ENCODE measurements at regions not wholly inside any gene's neighbourhood (a gene's known extent, or its start where the extent isn't known, plus 50 kb on each side); places are given as distances from the start of the nearest gene placed in this dataset.

DNA sequence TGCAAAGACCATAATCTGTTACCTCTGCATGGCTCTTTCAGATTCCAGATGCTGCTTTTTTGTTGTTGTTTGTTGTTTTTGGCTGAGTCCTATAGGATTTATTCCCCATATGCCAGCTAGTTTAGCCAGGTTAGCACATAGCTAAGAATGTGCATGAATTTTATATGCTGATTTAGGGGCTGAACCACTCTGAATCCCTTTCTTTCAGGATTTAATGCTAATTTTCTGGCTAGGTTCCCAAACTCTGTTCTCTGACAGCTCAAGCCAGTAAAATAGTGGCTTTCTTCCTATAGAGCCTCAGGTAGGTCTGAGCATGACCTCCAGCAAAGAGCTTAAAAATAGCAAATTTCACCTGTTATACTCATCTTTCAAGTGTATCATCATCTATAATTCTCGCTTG lies 521.4 kb downstream of the CAAP1 start:
- Histone ChIP-seq H3K4me1 (ENCODE audit: control insufficient read depth, insufficient read depth, low read length) (no peaks in the 10 kb centered on the region), H3K36me3 (ENCODE audit: control insufficient read depth, insufficient read depth, low read length) (no peaks in the 10 kb centered on the region), H3K27ac (ENCODE audit: low read depth, low read length) (no peak overlapping the region), H3K9ac (ENCODE audit: low read length) (no peak overlapping the region), H3K27me3 (ENCODE audit: control insufficient read depth, insufficient read depth, low read length) (no peaks in the 10 kb centered on the region), H3K4me3 (ENCODE audit: low read length) (no peak overlapping the region)

DNA sequence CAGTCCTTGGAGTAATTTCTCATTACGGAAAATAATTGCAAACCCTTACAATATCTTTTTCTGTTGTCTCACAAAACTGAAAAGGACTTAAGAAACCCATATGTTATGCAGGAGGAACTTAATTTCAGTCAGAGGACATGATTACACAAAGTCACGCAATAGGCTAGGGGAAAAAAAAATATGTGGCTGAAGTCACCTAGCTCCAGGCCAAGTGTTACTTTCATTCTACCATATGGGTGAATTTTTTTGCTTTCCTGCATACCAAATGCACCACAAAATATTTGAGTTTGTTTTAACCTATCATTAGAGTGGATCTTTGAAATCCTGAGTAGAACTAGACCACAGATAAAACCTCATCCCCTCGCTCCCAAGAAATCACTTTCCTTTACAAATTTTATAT lies 523.5 kb downstream of the CAAP1 start:
- no peak overlapping the region for H3K9ac ChIP-seq (ENCODE audit: low read length)
- no peaks in the 10 kb centered on the region for H3K4me1 ChIP-seq (ENCODE audit: control insufficient read depth, insufficient read depth, low read length)
- no peak overlapping the region for H3K4me3 ChIP-seq (ENCODE audit: low read length)
- no peaks in the 10 kb centered on the region for H3K36me3 ChIP-seq (ENCODE audit: control insufficient read depth, insufficient read depth, low read length)
- no peaks in the 10 kb centered on the region for H3K27me3 ChIP-seq (ENCODE audit: control insufficient read depth, insufficient read depth, low read length)
- no peak overlapping the region for H3K27ac ChIP-seq (ENCODE audit: low read depth, low read length)

DNA sequence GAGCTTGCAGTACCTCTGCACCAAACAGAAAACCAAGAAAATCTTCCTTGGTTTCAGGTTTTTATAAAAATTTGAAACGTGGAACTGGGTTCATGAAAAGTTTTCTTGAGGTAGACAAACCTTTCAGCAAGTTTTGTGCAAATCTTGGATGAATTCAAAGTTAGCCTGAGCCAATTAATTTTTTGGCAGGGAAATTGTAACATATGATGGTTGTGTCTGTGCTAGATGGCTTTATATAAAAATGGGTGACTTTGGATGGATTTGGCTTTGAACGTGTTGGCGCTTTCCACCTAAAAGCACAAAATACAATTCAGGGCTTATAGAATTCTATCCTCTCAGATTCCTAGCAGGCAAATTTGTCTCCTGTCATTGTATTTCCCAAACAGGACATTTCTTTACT lies 524.4 kb downstream of the CAAP1 start:
- Histone ChIP-seq H3K4me3 (ENCODE audit: low read length) (no peak overlapping the region), H3K27ac (ENCODE audit: low read depth, low read length) (no peak overlapping the region), H3K9ac (ENCODE audit: low read length) (no peak overlapping the region), H3K27me3 (ENCODE audit: control insufficient read depth, insufficient read depth, low read length) (no peaks in the 10 kb centered on the region), H3K4me1 (ENCODE audit: control insufficient read depth, insufficient read depth, low read length) (no peaks in the 10 kb centered on the region), H3K36me3 (ENCODE audit: control insufficient read depth, insufficient read depth, low read length) (no peaks in the 10 kb centered on the region)

DNA sequence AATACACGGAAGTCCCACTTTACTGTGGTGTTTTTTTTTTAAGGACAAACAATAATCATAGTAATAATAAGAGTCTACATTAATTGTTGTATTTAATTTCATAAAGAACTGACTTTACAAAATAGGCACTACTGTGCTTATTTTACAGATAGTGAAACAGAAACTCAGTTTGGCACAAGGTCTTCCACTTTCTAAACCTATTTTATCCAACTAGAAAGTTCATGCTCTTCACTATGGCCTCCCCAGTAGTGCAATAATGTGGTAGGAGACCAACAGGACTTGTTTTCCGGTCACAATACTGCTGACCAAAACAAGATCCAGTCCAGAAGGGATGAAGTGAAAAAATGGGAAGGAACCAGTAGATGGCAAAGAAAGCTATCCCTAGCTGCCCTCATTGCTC lies 531.6 kb downstream of the CAAP1 start:
- Histone ChIP-seq H3K27me3 (ENCODE audit: control insufficient read depth, insufficient read depth, low read length) (no peaks in the 10 kb centered on the region), H3K27ac (ENCODE audit: low read depth, low read length) (no peak overlapping the region), H3K9ac (ENCODE audit: low read length) (no peak overlapping the region), H3K4me1 (ENCODE audit: control insufficient read depth, insufficient read depth, low read length) (no peaks in the 10 kb centered on the region), H3K4me3 (ENCODE audit: low read length) (no peak overlapping the region), H3K36me3 (ENCODE audit: control insufficient read depth, insufficient read depth, low read length) (no peaks in the 10 kb centered on the region)

DNA sequence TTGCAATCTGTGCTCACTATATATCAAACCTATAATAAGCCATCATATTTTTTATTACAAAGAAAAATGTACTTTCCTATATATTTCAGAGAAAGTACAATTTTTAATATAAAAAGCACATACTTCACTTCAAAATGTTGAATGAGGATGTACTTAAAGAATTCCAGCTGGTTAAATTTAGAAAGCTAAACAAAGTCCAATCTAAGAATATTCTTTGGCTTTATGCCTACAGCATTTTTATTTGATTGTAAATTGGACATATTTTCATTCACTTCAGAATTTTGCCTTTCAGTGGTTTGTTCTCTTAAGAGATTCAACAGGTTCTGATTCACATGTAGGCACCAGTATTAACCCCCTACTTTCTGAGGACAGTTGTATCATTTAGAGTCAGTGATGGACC lies 533.8 kb downstream of the CAAP1 start:
- Histone ChIP-seq H3K4me1 (ENCODE audit: control insufficient read depth, insufficient read depth, low read length) (no peaks in the 10 kb centered on the region), H3K27ac (ENCODE audit: low read depth, low read length) (no peak overlapping the region), H3K9ac (ENCODE audit: low read length) (no peak overlapping the region), H3K36me3 (ENCODE audit: control insufficient read depth, insufficient read depth, low read length) (no peaks in the 10 kb centered on the region), H3K27me3 (ENCODE audit: control insufficient read depth, insufficient read depth, low read length) (no peaks in the 10 kb centered on the region), H3K4me3 (ENCODE audit: low read length) (no peak overlapping the region)

DNA sequence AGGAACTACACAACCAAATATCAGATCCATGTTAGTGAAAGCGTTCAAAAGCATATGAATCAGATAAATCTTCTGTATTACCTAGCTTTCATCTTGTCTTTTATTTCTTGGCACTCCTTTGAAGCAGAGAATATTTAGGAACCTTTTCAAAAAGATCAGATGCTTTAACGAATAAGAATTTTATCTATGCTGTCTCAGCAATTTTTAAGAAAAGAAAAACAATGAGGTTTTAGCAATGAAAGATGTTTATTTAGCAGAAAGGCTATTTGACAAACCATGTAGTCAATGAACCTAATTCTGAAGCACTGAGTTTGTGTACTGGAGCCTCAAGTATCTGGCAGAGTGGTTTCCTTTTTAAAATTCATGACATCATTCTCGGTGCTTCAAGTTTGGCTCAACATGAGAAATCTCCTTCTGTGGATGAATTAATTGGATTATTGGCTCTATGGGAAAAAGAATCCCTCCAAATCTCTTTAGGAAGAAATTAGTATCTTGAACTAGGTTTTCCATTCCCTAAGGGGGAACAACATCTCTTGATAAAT lies 534.7 kb downstream of the CAAP1 start:
- Histone ChIP-seq H3K4me1 (ENCODE audit: control insufficient read depth, insufficient read depth, low read length) (no peaks in the 10 kb centered on the region), H3K9ac (ENCODE audit: low read length) (no peak overlapping the region), H3K27me3 (ENCODE audit: control insufficient read depth, insufficient read depth, low read length) (no peaks in the 10 kb centered on the region), H3K36me3 (ENCODE audit: control insufficient read depth, insufficient read depth, low read length) (no peaks in the 10 kb centered on the region), H3K4me3 (ENCODE audit: low read length) (no peak overlapping the region), H3K27ac (ENCODE audit: low read depth, low read length) (no peak overlapping the region)

DNA sequence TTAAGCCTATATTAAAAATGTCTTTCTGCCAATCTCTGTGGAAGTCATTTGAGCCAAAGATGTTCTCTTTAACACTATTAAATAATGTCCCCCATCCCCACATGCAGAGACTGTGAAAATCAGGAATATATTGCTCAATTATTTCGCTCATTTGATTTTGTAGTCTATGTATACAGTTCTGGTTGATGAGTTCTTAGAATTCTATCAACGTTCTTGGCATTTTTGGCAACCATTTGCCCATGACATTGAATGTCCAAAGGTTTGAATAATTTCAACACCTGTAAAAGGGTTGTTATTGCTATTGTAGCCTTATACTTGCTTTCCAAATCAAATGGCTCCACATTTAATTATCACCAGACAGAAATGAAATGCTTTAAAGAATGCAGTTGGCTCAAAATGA lies 536.1 kb downstream of the CAAP1 start:
- no peak overlapping the region for H3K27ac ChIP-seq (ENCODE audit: low read depth, low read length)
- no peaks in the 10 kb centered on the region for H3K27me3 ChIP-seq (ENCODE audit: control insufficient read depth, insufficient read depth, low read length)
- no peaks in the 10 kb centered on the region for H3K4me1 ChIP-seq (ENCODE audit: control insufficient read depth, insufficient read depth, low read length)
- no peak overlapping the region for H3K4me3 ChIP-seq (ENCODE audit: low read length)
- H3K9ac ChIP-seq (ENCODE audit: low read length), result no peak overlapping the region
- no peaks in the 10 kb centered on the region for H3K36me3 ChIP-seq (ENCODE audit: control insufficient read depth, insufficient read depth, low read length)

DNA sequence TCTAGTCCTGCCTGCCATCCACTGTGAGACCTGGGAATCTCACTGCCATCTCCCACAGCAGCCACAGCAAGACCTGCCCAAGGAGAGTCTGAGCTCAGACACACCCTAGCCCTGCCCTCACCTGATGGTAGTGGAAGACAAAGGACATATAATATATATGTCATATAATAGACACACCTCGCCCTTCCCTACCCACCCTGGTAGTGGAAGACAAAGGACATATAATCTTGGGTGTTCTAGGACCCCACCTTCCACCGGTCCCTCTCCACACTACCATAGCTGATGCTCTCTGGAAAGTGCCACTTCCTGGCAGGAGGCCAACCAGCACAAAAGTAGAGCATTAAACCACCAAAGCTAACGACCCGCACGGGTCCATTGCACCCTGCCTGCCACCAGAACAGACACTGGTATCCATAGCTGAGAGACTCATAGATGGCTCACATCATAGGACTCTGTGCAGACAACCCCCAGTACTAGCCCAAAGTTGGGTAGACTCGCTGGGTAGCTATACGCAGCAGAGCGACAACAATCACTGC lies 545.6 kb downstream of the CAAP1 start:
- Histone ChIP-seq H3K9ac (ENCODE audit: low read length) (no peak overlapping the region), H3K4me1 (ENCODE audit: control insufficient read depth, insufficient read depth, low read length) (no peaks in the 10 kb centered on the region), H3K27me3 (ENCODE audit: control insufficient read depth, insufficient read depth, low read length) (no peaks in the 10 kb centered on the region), H3K4me3 (ENCODE audit: low read length) (no peak overlapping the region), H3K27ac (ENCODE audit: low read depth, low read length) (no peak overlapping the region), H3K36me3 (ENCODE audit: control insufficient read depth, insufficient read depth, low read length) (no peaks in the 10 kb centered on the region)

DNA sequence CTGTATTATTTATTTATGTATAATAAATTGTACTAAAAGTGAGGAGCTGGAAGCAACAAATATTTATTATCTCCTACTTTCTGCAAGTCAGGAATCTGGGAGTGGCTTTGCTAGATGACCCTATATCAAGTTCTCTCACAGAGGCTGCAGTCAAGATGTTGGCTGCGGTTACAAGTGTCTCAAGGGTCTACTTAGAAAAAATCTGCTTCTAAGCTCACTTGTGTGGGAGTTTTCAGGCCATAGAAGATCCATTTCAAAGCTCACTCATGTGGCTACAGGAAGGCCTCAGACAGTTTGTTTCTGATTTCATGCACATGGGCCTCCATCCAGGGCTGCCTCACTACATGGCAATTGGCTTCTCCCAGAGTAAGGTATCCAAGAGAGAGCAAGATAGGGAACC lies 551.1 kb downstream of the CAAP1 start:
- H3K27me3 ChIP-seq (ENCODE audit: control insufficient read depth, insufficient read depth, low read length), result no peaks in the 10 kb centered on the region
- H3K4me3 ChIP-seq (ENCODE audit: low read length), result no peak overlapping the region
- no peaks in the 10 kb centered on the region for H3K36me3 ChIP-seq (ENCODE audit: control insufficient read depth, insufficient read depth, low read length)
- H3K4me1 ChIP-seq (ENCODE audit: control insufficient read depth, insufficient read depth, low read length), result no peaks in the 10 kb centered on the region
- H3K9ac ChIP-seq (ENCODE audit: low read length), result no peak overlapping the region
- no peak overlapping the region for H3K27ac ChIP-seq (ENCODE audit: low read depth, low read length)

DNA sequence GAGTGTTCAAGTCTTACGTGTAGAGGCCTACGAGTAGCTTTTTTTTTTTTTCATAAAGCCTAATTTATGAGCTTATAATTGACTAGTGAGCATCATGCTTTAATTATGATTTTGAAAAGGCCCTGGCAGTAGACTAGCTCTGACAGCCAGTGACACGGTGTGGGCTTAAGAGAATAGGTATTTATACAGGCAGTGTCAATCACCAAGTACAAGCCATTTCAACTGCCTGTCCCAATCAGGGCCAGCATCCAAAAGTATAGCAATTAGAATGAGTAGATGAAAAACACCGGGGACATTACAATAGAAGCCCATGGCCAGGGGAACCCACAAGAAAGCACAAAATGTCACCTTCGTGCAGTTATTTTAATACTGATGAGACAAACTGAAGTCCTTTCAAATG lies 552.8 kb downstream of the CAAP1 start:
- Histone ChIP-seq H3K27me3 (ENCODE audit: control insufficient read depth, insufficient read depth, low read length) (no peaks in the 10 kb centered on the region), H3K9ac (ENCODE audit: low read length) (no peak overlapping the region), H3K36me3 (ENCODE audit: control insufficient read depth, insufficient read depth, low read length) (no peaks in the 10 kb centered on the region), H3K4me3 (ENCODE audit: low read length) (no peak overlapping the region), H3K27ac (ENCODE audit: low read depth, low read length) (no peak overlapping the region), H3K4me1 (ENCODE audit: control insufficient read depth, insufficient read depth, low read length) (no peaks in the 10 kb centered on the region)

DNA sequence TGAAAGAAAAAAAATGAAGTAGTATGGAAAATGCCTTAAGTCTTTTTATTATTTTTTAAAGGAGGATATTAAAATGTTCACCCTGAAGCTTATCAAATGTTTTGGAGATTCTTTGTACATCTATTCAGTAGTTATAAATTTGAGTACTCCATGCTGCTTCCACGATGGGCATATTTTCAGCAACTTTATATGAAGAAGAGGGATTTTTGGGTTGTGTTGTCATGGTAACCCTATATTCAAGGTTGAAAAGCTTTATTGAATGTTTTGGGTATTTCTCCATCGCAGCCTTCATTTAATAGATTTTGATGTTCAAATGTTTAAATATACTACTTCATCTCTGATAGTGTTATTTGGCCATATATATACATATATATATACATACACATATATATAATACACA lies 557.5 kb downstream of the CAAP1 start:
- no peak overlapping the region for H3K4me3 ChIP-seq (ENCODE audit: low read length)

DNA sequence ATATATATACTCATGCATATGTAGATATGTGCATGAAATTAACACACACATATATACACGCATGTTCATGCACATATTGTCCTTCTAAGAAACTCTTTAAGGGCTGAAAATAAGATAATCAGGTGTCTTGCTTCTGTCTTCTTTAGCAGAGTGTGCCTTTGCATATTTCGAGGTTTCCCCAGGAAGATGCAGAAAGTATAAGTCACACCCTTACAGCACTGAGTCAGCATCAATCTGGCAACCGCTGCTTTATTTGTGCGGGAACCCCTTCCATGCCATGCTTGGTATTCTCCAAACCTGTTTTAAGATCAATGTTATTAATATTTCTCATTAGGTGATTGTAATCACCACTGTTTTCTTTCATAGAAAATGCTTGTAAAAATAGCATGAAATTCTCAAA lies 557.9 kb downstream of the CAAP1 start:
- no peak overlapping the region for H3K9ac ChIP-seq (ENCODE audit: low read length)
- H3K36me3 ChIP-seq (ENCODE audit: control insufficient read depth, insufficient read depth, low read length), result no peaks in the 10 kb centered on the region
- no peak overlapping the region for H3K27ac ChIP-seq (ENCODE audit: low read depth, low read length)
- no peaks in the 10 kb centered on the region for H3K27me3 ChIP-seq (ENCODE audit: control insufficient read depth, insufficient read depth, low read length)
- no peak overlapping the region for H3K4me3 ChIP-seq (ENCODE audit: low read length)
- H3K4me1 ChIP-seq (ENCODE audit: control insufficient read depth, insufficient read depth, low read length), result no peaks in the 10 kb centered on the region

More for the DNA sequence above, 557.5 kb downstream of the CAAP1 start:
- H3K27me3 ChIP-seq (ENCODE audit: control insufficient read depth, insufficient read depth, low read length), result no peaks in the 10 kb centered on the region
- H3K27ac ChIP-seq (ENCODE audit: low read depth, low read length), result no peak overlapping the region
- no peak overlapping the region for H3K9ac ChIP-seq (ENCODE audit: low read length)
- no peaks in the 10 kb centered on the region for H3K4me1 ChIP-seq (ENCODE audit: control insufficient read depth, insufficient read depth, low read length)
- no peaks in the 10 kb centered on the region for H3K36me3 ChIP-seq (ENCODE audit: control insufficient read depth, insufficient read depth, low read length)

DNA sequence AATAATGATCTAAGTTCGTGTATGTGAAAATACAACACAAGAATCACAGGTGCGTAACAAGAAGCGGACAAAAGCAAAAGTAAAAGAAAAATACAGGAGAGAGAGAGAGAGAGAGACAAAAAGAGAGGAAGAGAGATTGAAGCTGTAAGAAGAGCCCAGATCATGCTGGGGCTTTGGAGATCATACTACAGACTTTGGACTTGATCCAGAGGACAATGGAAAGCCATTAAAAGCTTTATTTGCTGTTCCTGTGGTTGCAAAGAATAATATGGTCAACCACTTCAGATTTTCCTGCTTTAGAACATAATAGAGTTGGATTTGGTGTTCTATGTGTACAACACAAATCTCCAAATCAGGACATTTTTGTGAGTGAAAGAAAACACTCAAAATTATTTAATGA lies 561.4 kb downstream of the CAAP1 start:
- H3K4me3 ChIP-seq (ENCODE audit: low read length), result no peak overlapping the region
- H3K9ac ChIP-seq (ENCODE audit: low read length), result no peak overlapping the region
- no peak overlapping the region for H3K27ac ChIP-seq (ENCODE audit: low read depth, low read length)
- no peaks in the 10 kb centered on the region for H3K4me1 ChIP-seq (ENCODE audit: control insufficient read depth, insufficient read depth, low read length)
- no peaks in the 10 kb centered on the region for H3K36me3 ChIP-seq (ENCODE audit: control insufficient read depth, insufficient read depth, low read length)
- no peaks in the 10 kb centered on the region for H3K27me3 ChIP-seq (ENCODE audit: control insufficient read depth, insufficient read depth, low read length)

All from rectal smooth muscle tissue (tissue), 1 donor.